ENCODE measurements at regions not wholly inside any gene's neighbourhood (a gene's known extent, or its start where the extent isn't known, plus 50 kb on each side); places are given as distances from the start of the nearest gene placed in this dataset.

- TF ChIP-seq, protein P1, sequence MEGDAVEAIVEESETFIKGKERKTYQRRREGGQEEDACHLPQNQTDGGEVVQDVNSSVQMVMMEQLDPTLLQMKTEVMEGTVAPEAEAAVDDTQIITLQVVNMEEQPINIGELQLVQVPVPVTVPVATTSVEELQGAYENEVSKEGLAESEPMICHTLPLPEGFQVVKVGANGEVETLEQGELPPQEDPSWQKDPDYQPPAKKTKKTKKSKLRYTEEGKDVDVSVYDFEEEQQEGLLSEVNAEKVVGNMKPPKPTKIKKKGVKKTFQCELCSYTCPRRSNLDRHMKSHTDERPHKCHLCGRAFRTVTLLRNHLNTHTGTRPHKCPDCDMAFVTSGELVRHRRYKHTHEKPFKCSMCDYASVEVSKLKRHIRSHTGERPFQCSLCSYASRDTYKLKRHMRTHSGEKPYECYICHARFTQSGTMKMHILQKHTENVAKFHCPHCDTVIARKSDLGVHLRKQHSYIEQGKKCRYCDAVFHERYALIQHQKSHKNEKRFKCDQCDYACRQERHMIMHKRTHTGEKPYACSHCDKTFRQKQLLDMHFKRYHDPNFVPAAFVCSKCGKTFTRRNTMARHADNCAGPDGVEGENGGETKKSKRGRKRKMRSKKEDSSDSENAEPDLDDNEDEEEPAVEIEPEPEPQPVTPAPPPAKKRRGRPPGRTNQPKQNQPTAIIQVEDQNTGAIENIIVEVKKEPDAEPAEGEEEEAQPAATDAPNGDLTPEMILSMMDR (IDR thresholded peaks at IDR 0.05), result no peak
- no peak for TF ChIP-seq POLR2A (IDR thresholded peaks at IDR 0.05)
- no peak for TF ChIP-seq EP300 (IDR thresholded peaks at IDR 0.05)
- no peak for TF ChIP-seq POLR2AphosphoS5 (IDR thresholded peaks at IDR 0.05)
Observed at GRCh38 chr13:46964789-46965527, 68.1 kb upstream of the HTR2A start.

Measured in sigmoid colon (tissue), 4 donors.